ENCODE measurements at regions not wholly inside any gene's neighbourhood (a gene's known extent, or its start where the extent isn't known, plus 50 kb on each side); places are given as distances from the start of the nearest gene placed in this dataset.

GRCh38 chr4:19596342-19596741 is 655.4 kb upstream of the SLIT2 start:
- Histone ChIP-seq H3K4me3 (replicated peaks; ENCODE audit: insufficient read depth, low read length) (no peak overlapping the region), H3K27ac (replicated peaks) (no peak overlapping the region), H3K27me3 (ENCODE audit: insufficient read depth, poor library complexity, severe bottlenecking) (no peaks in the 10 kb centered on the region)
- TF ChIP-seq GABPA (IDR thresholded peaks at IDR 0.05; ENCODE audit: low read depth) = no peak
- no peak for TF ChIP-seq POLR2AphosphoS5 (IDR thresholded peaks at IDR 0.05; ENCODE audit: low read depth)
- no peak for TF ChIP-seq CTCF (IDR thresholded peaks at IDR 0.05; ENCODE audit: insufficient read depth, low read length)
- no peak for TF ChIP-seq REST (IDR thresholded peaks at IDR 0.05; ENCODE audit: insufficient replicate concordance, low read depth)
- no peak for TF ChIP-seq SPI1 (IDR thresholded peaks at IDR 0.05; ENCODE audit: borderline replicate concordance, low read depth)
- DNase-seq (ENCODE audit: low read depth in 1 of 2, low spot score in 1 of 2) = no peak

- no peak for DNase-seq (ENCODE audit: low read depth in 1 of 2, low spot score in 1 of 2)
- TF ChIP-seq REST (IDR thresholded peaks at IDR 0.05; ENCODE audit: insufficient replicate concordance, low read depth) (no peak), GABPA (IDR thresholded peaks at IDR 0.05; ENCODE audit: low read depth) (no peak), POLR2AphosphoS5 (IDR thresholded peaks at IDR 0.05; ENCODE audit: low read depth) (no peak)
- no peak overlapping the region for H3K4me3 ChIP-seq (replicated peaks; ENCODE audit: insufficient read depth, low read length)
- no peak overlapping the region for H3K27ac ChIP-seq (replicated peaks)
- no peaks in the 10 kb centered on the region for H3K27me3 ChIP-seq (ENCODE audit: insufficient read depth, poor library complexity, severe bottlenecking)
These were observed 659.3 kb upstream of the SLIT2 start for GRCh38 chr4:19592391-19592790.

GRCh38 chr4:19583827-19584569 is 667.7 kb upstream of the SLIT2 start:
- H3K27ac ChIP-seq (replicated peaks) = no peak overlapping the region
- DNase-seq (ENCODE audit: low read depth in 1 of 2, low spot score in 1 of 2) = no peak
- H3K4me3 ChIP-seq (replicated peaks; ENCODE audit: insufficient read depth, low read length) = no peak overlapping the region
- no peaks in the 10 kb centered on the region for H3K27me3 ChIP-seq (ENCODE audit: insufficient read depth, poor library complexity, severe bottlenecking)
- TF ChIP-seq GABPA (IDR thresholded peaks at IDR 0.05; ENCODE audit: low read depth) = no peak
- no peak for TF ChIP-seq POLR2AphosphoS5 (IDR thresholded peaks at IDR 0.05; ENCODE audit: low read depth)
- TF ChIP-seq REST (IDR thresholded peaks at IDR 0.05; ENCODE audit: insufficient replicate concordance, low read depth) = no peak
- TF ChIP-seq CTCF (IDR thresholded peaks at IDR 0.05; ENCODE audit: insufficient read depth, low read length) = no peak
- TF ChIP-seq SPI1 (IDR thresholded peaks at IDR 0.05; ENCODE audit: borderline replicate concordance, low read depth) = no peak

Data from HL-60 (cell line).